ENCODE measurements at regions not wholly inside any gene's neighbourhood (a gene's known extent, or its start where the extent isn't known, plus 50 kb on each side); places are given as distances from the start of the nearest gene placed in this dataset.

DNA sequence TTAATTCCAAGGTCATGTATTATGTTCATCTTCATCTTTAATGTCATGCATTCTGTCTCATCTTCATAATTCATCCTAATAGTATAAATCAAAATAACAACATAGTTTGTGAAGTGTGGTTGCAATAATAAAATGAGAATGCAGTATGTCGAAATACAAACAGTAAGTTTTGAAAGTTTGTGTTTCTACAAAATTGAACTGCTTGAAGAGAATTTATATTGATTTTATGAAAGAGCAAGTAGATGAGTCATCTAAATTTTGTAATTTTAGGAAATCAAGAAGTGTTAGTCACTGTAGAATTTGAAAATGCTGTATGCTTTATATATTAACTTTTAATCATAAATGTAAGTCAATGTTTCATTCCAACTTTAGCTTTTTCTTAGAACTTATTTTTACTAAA is 190.5 kb upstream of the PPP1R3A start:
- no peak overlapping the region for H3K4me3 Mint-ChIP-seq
- peaks cover 2% of the 10 kb centered on the region for H3K27me3 Mint-ChIP-seq
- H3K9me3 Mint-ChIP-seq: no peaks in the 10 kb centered on the region
- ATAC-seq (ENCODE audit: low read depth): no peak
- no peak overlapping the region for H3K27ac Mint-ChIP-seq
- no peak for DNase-seq
- no peaks in the 10 kb centered on the region for H3K36me3 Mint-ChIP-seq
- no peaks in the 10 kb centered on the region for H3K4me1 Mint-ChIP-seq
- POLR2A ChIA-PET: no interaction called here

DNA sequence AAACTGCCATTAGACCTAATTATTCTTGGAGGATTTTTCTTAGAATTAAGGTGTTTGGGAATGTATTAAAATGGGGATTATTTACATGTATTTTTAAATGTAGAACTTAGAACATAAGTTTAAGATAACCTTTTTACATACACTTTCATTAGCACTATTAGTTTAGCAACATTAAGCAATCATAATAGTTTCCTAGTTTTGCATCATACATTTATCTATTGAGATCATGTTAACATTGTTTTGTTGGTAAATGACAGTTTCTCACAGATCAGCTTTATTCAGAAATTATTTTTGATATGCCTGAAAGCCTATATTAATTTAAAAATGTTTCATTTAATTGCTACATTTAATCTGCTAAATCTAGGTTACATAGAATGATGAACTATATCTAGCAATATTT is 189.7 kb upstream of the PPP1R3A start:
- DNase-seq (no peak), ATAC-seq (ENCODE audit: low read depth) (no peak)
- Mint-ChIP-seq H3K36me3 (no peaks in the 10 kb centered on the region), H3K27me3 (peaks cover 2% of the 10 kb centered on the region), H3K27ac (no peak overlapping the region), H3K4me3 (no peak overlapping the region), H3K4me1 (no peaks in the 10 kb centered on the region), H3K9me3 (no peaks in the 10 kb centered on the region)
- POLR2A ChIA-PET: no interaction called here

GRCh38 chr7:114107522-114107921 is 188.7 kb upstream of the PPP1R3A start:
- no peak overlapping the region for H3K4me3 Mint-ChIP-seq
- H3K27me3 Mint-ChIP-seq: peaks cover 2% of the 10 kb centered on the region
- no peak for DNase-seq
- H3K4me1 Mint-ChIP-seq: no peaks in the 10 kb centered on the region
- no peaks in the 10 kb centered on the region for H3K36me3 Mint-ChIP-seq
- ATAC-seq (ENCODE audit: low read depth): no peak
- H3K27ac Mint-ChIP-seq: no peak overlapping the region
- no peaks in the 10 kb centered on the region for H3K9me3 Mint-ChIP-seq
- POLR2A ChIA-PET: no interaction called here

- ATAC-seq (ENCODE audit: low read depth) (no peak), DNase-seq (no peak)
- no peaks in the 10 kb centered on the region for H3K9me3 Mint-ChIP-seq
- no peak overlapping the region for H3K4me3 Mint-ChIP-seq
- POLR2A ChIA-PET: no interaction called here
- H3K27ac Mint-ChIP-seq: no peak overlapping the region
- no peaks in the 10 kb centered on the region for H3K36me3 Mint-ChIP-seq
- H3K4me1 Mint-ChIP-seq: no peaks in the 10 kb centered on the region
- H3K27me3 Mint-ChIP-seq: no peaks in the 10 kb centered on the region
These were observed 185.2 kb upstream of the PPP1R3A start for GRCh38 chr7:114104035-114104434.

GRCh38 chr7:114102996-114103395 is 184.2 kb upstream of the PPP1R3A start:
- DNase-seq: no peak
- H3K27me3 Mint-ChIP-seq: no peaks in the 10 kb centered on the region
- ATAC-seq (ENCODE audit: low read depth): no peak
- no peaks in the 10 kb centered on the region for H3K4me1 Mint-ChIP-seq
- no peak overlapping the region for H3K4me3 Mint-ChIP-seq
- H3K36me3 Mint-ChIP-seq: no peaks in the 10 kb centered on the region
- no peaks in the 10 kb centered on the region for H3K9me3 Mint-ChIP-seq
- no peak overlapping the region for H3K27ac Mint-ChIP-seq
- POLR2A ChIA-PET: no interaction called here

DNA sequence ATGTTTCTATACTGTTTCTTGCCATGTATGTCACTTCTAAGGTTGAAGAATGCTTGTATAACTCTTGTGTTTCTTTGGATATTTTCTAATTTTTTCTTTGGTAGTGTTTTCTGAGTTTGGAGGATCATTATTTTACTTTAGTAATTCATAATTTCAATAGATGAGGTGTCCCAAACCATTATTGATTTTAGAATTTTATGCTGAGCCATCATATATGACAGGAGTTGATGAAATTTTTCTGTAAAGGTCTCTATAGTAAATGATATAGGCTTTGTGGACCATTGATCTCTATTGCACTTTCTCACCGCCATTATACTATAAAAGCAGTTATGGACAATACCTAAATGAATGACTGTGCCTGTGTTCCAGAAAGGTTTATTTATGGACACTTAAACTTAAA is 183.3 kb upstream of the PPP1R3A start:
- no peak for ATAC-seq (ENCODE audit: low read depth)
- Mint-ChIP-seq H3K9me3 (no peaks in the 10 kb centered on the region), H3K4me1 (no peaks in the 10 kb centered on the region), H3K27me3 (no peaks in the 10 kb centered on the region), H3K27ac (no peak overlapping the region), H3K4me3 (no peak overlapping the region), H3K36me3 (no peaks in the 10 kb centered on the region)
- no peak for DNase-seq
- POLR2A ChIA-PET: no interaction called here

GRCh38 chr7:114100810-114101209 is 182.0 kb upstream of the PPP1R3A start:
- Mint-ChIP-seq H3K36me3 (no peaks in the 10 kb centered on the region), H3K27me3 (no peaks in the 10 kb centered on the region), H3K9me3 (no peaks in the 10 kb centered on the region), H3K4me3 (no peak overlapping the region), H3K27ac (no peak overlapping the region), H3K4me1 (no peaks in the 10 kb centered on the region)
- POLR2A ChIA-PET: no interaction called here
- DNase-seq (no peak), ATAC-seq (ENCODE audit: low read depth) (no peak)

GRCh38 chr7:114099337-114099736 is 180.5 kb upstream of the PPP1R3A start:
- ATAC-seq (ENCODE audit: low read depth) (no peak), DNase-seq (no peak)
- Mint-ChIP-seq H3K4me3 (no peak overlapping the region), H3K36me3 (no peaks in the 10 kb centered on the region), H3K27me3 (no peaks in the 10 kb centered on the region), H3K4me1 (no peaks in the 10 kb centered on the region), H3K27ac (no peak overlapping the region), H3K9me3 (no peaks in the 10 kb centered on the region)
- POLR2A ChIA-PET: no interaction called here

GRCh38 chr7:114095885-114096284 is 177.1 kb upstream of the PPP1R3A start:
- no peak overlapping the region for H3K27ac Mint-ChIP-seq
- H3K27me3 Mint-ChIP-seq: peaks cover 8% of the 10 kb centered on the region
- H3K4me3 Mint-ChIP-seq: no peak overlapping the region
- POLR2A ChIA-PET: interaction anchor here (0.6 kb wide), 1 partner anchor 171 kb away, joined by 3 read pairs; no protein-coding TSS in a partner anchor
- no peaks in the 10 kb centered on the region for H3K4me1 Mint-ChIP-seq
- DNase-seq (no peak), ATAC-seq (ENCODE audit: low read depth) (no peak)
- no peaks in the 10 kb centered on the region for H3K36me3 Mint-ChIP-seq
- no peaks in the 10 kb centered on the region for H3K9me3 Mint-ChIP-seq

DNA sequence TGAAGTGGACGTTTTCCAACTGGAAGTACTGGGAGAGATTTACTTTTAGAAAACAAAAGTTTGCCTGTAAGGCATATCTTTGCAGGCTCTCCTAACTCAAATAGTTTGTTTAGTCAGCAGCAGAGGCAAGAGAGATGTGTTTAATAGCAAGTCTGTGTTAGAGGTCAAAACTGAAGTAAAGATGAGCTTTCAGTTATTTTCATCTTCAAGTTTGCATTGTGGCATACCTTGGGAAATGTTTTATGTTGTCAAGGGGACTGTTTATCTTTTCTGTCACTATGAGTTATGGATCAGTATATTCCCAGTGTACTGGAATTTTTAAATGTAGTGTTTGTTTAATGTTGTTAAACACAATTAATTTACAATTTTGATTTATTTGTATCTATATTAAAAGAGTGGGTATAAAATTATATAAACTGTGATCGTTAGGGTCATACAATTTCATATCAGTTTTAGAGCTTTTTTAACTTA is 169.7 kb upstream of the PPP1R3A start:
- POLR2A ChIA-PET: no interaction called here
- ATAC-seq (ENCODE audit: low read depth): no peak
- DNase-seq: no peak
- no peak overlapping the region for H3K4me3 Mint-ChIP-seq
- H3K36me3 Mint-ChIP-seq: peaks cover 2% of the 10 kb centered on the region
- H3K27me3 Mint-ChIP-seq: peaks cover 61% of the 10 kb centered on the region
- peaks cover 21% of the 10 kb centered on the region for H3K4me1 Mint-ChIP-seq
- no peak overlapping the region for H3K27ac Mint-ChIP-seq
- no peaks in the 10 kb centered on the region for H3K9me3 Mint-ChIP-seq

DNA sequence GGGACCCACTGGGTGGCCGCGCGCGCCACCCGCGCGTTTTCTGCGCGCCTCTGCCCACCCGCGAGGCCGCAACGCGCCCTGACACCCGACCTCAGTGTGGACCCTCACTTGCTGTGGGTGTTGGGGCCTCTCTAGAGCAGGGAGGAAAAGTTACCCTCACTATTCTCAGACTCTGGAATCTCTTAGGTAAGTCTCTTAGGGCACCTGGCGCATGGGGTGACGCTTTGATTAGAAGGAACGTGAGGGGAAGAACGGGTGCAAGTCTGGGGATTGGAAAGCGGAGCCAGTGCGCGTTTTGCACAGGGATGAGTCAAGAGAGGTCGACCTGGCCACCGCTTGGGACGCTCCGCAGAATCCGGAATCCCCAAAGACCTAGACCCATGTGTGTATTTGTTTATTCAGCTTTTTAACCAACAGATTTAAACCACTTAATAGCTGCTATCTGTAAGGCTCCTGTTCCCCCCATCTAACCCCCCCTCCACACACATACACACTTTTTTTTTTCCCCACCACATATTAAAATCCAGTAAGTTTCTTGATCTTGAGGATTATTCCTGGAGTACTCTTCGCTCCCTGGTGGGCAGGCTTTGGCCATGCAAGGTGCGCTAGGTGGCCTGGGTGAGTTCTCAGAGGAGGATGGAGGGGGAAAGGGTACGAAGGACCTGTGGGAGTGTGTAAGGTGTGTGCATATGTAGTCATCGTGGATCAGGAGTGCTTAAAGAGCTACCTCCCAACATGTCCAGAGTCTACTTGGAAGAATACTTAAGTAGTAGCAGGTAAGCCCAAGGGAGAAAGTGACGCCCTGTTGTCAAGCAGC is 169.1 kb upstream of the PPP1R3A start:
- Mint-ChIP-seq H3K4me3 (no peak overlapping the region), H3K27me3 (peaks cover 67% of the 10 kb centered on the region)

DNA sequence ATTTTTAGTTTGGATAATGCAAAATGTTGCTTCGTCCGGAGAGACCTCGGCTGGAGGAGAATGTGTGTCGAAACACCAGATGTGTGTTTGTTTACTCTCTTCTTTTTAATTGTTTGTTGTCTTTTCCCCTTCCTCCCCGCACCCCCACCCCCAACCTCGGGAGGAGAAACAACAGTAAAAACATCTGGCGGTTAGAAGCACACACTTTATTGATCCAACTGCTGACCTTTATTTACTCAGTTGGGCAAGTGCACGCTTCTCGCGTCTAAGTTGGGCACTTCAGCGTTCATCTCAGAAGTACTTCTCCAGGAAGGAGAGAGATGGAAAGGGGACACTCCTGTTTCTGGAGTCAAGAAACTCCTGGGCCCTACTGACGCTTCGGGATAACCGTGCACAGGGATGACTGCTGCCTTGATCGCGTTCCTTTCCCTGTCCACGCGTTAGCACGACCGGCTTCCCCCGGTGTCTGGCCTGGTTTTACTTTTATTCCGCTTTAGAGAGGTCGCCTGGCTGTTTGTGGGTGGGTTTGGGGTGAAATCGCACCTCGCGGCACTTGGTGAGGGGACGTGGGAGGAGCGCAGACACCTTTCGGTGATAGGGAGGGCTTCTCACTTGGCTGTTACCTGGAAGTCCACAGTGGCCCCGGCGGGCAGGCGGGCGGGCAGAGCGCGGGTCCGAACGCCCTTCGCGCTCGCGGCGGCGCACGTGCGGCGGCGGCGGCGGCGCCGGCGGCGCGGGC is 168.3 kb upstream of the PPP1R3A start:
- Mint-ChIP-seq H3K4me3 (peak overlapping the region; percentile 70), H3K36me3 (peaks cover 2% of the 10 kb centered on the region), H3K4me1 (peaks cover 26% of the 10 kb centered on the region), H3K27ac (peak overlapping the region; percentile 21), H3K27me3 (peaks cover 75% of the 10 kb centered on the region), H3K9me3 (no peaks in the 10 kb centered on the region)
- ATAC-seq (ENCODE audit: low read depth) (no peak), DNase-seq (no peak)
- POLR2A ChIA-PET: no interaction called here

More for the DNA sequence above, 169.1 kb upstream of the PPP1R3A start:
- H3K36me3 Mint-ChIP-seq: peaks cover 2% of the 10 kb centered on the region
- no peak for ATAC-seq (ENCODE audit: low read depth)
- DNase-seq: no peak
- H3K27ac Mint-ChIP-seq: no peak overlapping the region
- no peaks in the 10 kb centered on the region for H3K9me3 Mint-ChIP-seq
- POLR2A ChIA-PET: no interaction called here
- H3K4me1 Mint-ChIP-seq: peaks cover 22% of the 10 kb centered on the region

DNA sequence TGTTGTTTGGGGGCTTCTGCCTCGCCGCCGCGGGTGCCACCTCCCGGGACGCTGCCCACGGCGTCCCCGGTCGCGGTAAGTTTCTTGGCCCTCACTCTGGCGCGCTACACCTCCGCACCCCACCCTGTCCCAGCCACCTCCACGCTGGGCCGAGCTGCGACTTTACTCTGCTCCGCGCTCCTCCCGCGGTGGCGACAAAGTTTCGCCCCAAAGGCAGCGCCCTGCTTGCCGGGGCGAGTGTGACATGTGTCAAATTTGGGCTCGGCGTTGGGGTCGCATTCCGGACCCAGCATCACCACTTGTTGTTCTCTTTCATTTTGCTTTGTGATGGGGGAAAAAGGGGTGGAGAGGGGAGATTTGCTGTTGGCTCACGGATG is 167.7 kb upstream of the PPP1R3A start:
- peaks cover 75% of the 10 kb centered on the region for H3K27me3 Mint-ChIP-seq
- ATAC-seq (ENCODE audit: low read depth) (no peak), DNase-seq (peak; percentile 38)
- no peaks in the 10 kb centered on the region for H3K9me3 Mint-ChIP-seq
- POLR2A ChIA-PET: no interaction called here
- peak overlapping the region; percentile 70 for H3K4me3 Mint-ChIP-seq
- peaks cover 2% of the 10 kb centered on the region for H3K36me3 Mint-ChIP-seq
- H3K4me1 Mint-ChIP-seq: peaks cover 26% of the 10 kb centered on the region
- peak overlapping the region; percentile 21 for H3K27ac Mint-ChIP-seq
